DMS79 treated with DMSO at 0.1 percent for 48 hours (cell line): ENCODE measurements at regions not wholly inside any gene's neighbourhood (a gene's known extent, or its start where the extent isn't known, plus 50 kb on each side); places are given as distances from the start of the nearest gene placed in this dataset.

ENCODE experiments used
- DNase-seq: peaks from one replicate; lab custom pipeline; 2025; lab: John Stamatoyannopoulos, UW

GRCh38 chr3:105214590-105214989 lies 152.1 kb upstream of the ALCAM start:
- no peak for DNase-seq

- no peak for DNase-seq
Observed at GRCh38 chr3:105222568-105223093, 144.1 kb upstream of the ALCAM start.

- no peak for DNase-seq
Observed at GRCh38 chr3:105223815-105224214, 142.9 kb upstream of the ALCAM start.

GRCh38 chr3:105228696-105229095 lies 138.0 kb upstream of the ALCAM start:
- DNase-seq, result no peak

GRCh38 chr3:105232553-105232952 lies 134.2 kb upstream of the ALCAM start:
- no peak for DNase-seq

- no peak for DNase-seq
Observed at GRCh38 chr3:105233010-105233409, 133.7 kb upstream of the ALCAM start.

GRCh38 chr3:105235221-105235620 lies 131.5 kb upstream of the ALCAM start:
- no peak for DNase-seq

- DNase-seq, result no peak
Observed at GRCh38 chr3:105235785-105236184, 130.9 kb upstream of the ALCAM start.

GRCh38 chr3:105238367-105238766 lies 128.3 kb upstream of the ALCAM start:
- no peak for DNase-seq

GRCh38 chr3:105243076-105243475 lies 123.6 kb upstream of the ALCAM start:
- no peak for DNase-seq

- DNase-seq, result no peak
Observed at GRCh38 chr3:105246536-105246935, 120.2 kb upstream of the ALCAM start.

- peak; percentile 38 for DNase-seq
Observed at GRCh38 chr3:105253225-105253624, 113.5 kb upstream of the ALCAM start.

- peak; percentile 30 for DNase-seq
Observed at GRCh38 chr3:105254154-105254553, 112.6 kb upstream of the ALCAM start.

GRCh38 chr3:105255350-105255749 lies 111.4 kb upstream of the ALCAM start:
- no peak for DNase-seq

GRCh38 chr3:105259496-105259895 lies 107.2 kb upstream of the ALCAM start:
- no peak for DNase-seq

GRCh38 chr3:105260385-105260784 lies 106.3 kb upstream of the ALCAM start:
- DNase-seq, result no peak

GRCh38 chr3:105274536-105274935 lies 92.2 kb upstream of the ALCAM start:
- DNase-seq, result no peak

- DNase-seq, result no peak
Observed at GRCh38 chr3:105274958-105275357, 91.8 kb upstream of the ALCAM start.

- DNase-seq, result no peak
Observed at GRCh38 chr3:105277656-105278055, 89.1 kb upstream of the ALCAM start.

GRCh38 chr3:105278688-105279087 lies 88.0 kb upstream of the ALCAM start:
- DNase-seq, result no peak

- DNase-seq, result no peak
Observed at GRCh38 chr3:105281989-105282388, 84.7 kb upstream of the ALCAM start.

GRCh38 chr3:105284876-105285275 lies 81.8 kb upstream of the ALCAM start:
- no peak for DNase-seq

- no peak for DNase-seq
Observed at GRCh38 chr3:105285653-105286241, 81.0 kb upstream of the ALCAM start.

GRCh38 chr3:105293441-105293840 lies 73.3 kb upstream of the ALCAM start:
- no peak for DNase-seq
